ENCODE measurements at regions not wholly inside any gene's neighbourhood (a gene's known extent, or its start where the extent isn't known, plus 50 kb on each side); places are given as distances from the start of the nearest gene placed in this dataset.

- no peaks in the 10 kb centered on the region; the same call in 2 of the 3 replicates for H3K36me3 Mint-ChIP-seq (ENCODE audit: low read depth)
- H3K27me3 ChIP-seq (ENCODE audit: insufficient read depth) = no peaks in the 10 kb centered on the region
- no peaks in the 10 kb centered on the region for H3K4me1 Mint-ChIP-seq
- no peaks in the 10 kb centered on the region for H3F3A ChIP-seq (replicated peaks; ENCODE audit: low read depth)
- no peaks in the 10 kb centered on the region for H3K4me1 ChIP-seq (ENCODE audit: insufficient read depth)
- no peak overlapping the region for H3K4me2 ChIP-seq
- H3K27ac ChIP-seq (ENCODE audit: low read depth) = no peak overlapping the region
- H3K9me2 ChIP-seq (ENCODE audit: insufficient read depth) = 0 out of 2 replicates have a peak, but pooled peaks cover 4% of the 10 kb centered on the region
- no peak for ATAC-seq
- no peak for TF ChIP-seq REST (IDR thresholded peaks at IDR 0.05; ENCODE audit: unreplicated experiment)
- TF ChIP-seq POLR2AphosphoS5 (IDR thresholded peaks at IDR 0.05; ENCODE audit: low read depth) = no peak
- no peak for TF ChIP-seq EZH2phosphoT487 (IDR thresholded peaks at IDR 0.05; ENCODE audit: unreplicated experiment)
- no peak for TF ChIP-seq CTCF (conservative IDR thresholded peaks at IDR 0.05; ENCODE audit: low read depth in 2 of 2)
- no peak for TF ChIP-seq STAT1 (IDR thresholded peaks at IDR 0.05; ENCODE audit: unreplicated experiment)
- TF ChIP-seq CREB1 (CRISPR knock-in tag; IDR thresholded peaks at IDR 0.05; ENCODE audit: low read depth) = no peak
- TF ChIP-seq JUNB (IDR thresholded peaks at IDR 0.05; ENCODE audit: unreplicated experiment) = no peak
- no peak for TF ChIP-seq EZH2 (IDR thresholded peaks at IDR 0.05; ENCODE audit: low read depth, unreplicated experiment)
- no peak for TF ChIP-seq ZNF331 (CRISPR knock-in tag; IDR thresholded peaks at IDR 0.05; ENCODE audit: low read depth)
- TF ChIP-seq ETS1 (IDR thresholded peaks at IDR 0.05) = no peak
- TF ChIP-seq ZNF462 (CRISPR knock-in tag; IDR thresholded peaks at IDR 0.05) = no peak
- TF ChIP-seq NANOG (IDR thresholded peaks at IDR 0.05; ENCODE audit: borderline replicate concordance) = no peak
- TF ChIP-seq ZNF114 (CRISPR knock-in tag; IDR thresholded peaks at IDR 0.05) = no peak
- H3K27ac Mint-ChIP-seq = no peak overlapping the region
- no peaks in the 10 kb centered on the region for H3K79me2 ChIP-seq (replicated peaks; ENCODE audit: insufficient read depth)
- no peaks in the 10 kb centered on the region for H3K36me3 ChIP-seq (ENCODE audit: insufficient read depth)
- no peak overlapping the region; the same call in 1 of the 2 replicates for H2AFZ ChIP-seq
- no peak overlapping the region for H3K4me3 Mint-ChIP-seq
- no peak for DNase-seq (ENCODE audit: low spot score)
- H3K9me3 Mint-ChIP-seq = peaks cover 3% of the 10 kb centered on the region; the same call in 2 of the 3 replicates
- no peaks in the 10 kb centered on the region for H4K20me1 ChIP-seq (replicated peaks; ENCODE audit: insufficient read depth)
- H3K4me3 ChIP-seq = no peak overlapping the region
- no peaks in the 10 kb centered on the region for H3K27me3 Mint-ChIP-seq (ENCODE audit: insufficient read depth, low read depth, poor library complexity)
Observed at GRCh38 chr6:113466526-113466925, 390.6 kb upstream of the MARCKS start.
